AG08396 (cell line): ENCODE measurements at regions not wholly inside any gene's neighbourhood (a gene's known extent, or its start where the extent isn't known, plus 50 kb on each side); places are given as distances from the start of the nearest gene placed in this dataset.
A peak's percentile ranks its signal among the peaks of the same experiment; 100 is the strongest.
"Not testable (repeated sequence)": the region's sequence is repeated elsewhere in the genome, so short reads cannot be mapped to it uniquely, and the experiment has no call there.

Source experiments
- DNase-seq: peaks from one replicate; pipeline ENCODE4 v3.0.0; 2012; ENCODE audit warnings: low spot score, mixed read lengths

DNA sequence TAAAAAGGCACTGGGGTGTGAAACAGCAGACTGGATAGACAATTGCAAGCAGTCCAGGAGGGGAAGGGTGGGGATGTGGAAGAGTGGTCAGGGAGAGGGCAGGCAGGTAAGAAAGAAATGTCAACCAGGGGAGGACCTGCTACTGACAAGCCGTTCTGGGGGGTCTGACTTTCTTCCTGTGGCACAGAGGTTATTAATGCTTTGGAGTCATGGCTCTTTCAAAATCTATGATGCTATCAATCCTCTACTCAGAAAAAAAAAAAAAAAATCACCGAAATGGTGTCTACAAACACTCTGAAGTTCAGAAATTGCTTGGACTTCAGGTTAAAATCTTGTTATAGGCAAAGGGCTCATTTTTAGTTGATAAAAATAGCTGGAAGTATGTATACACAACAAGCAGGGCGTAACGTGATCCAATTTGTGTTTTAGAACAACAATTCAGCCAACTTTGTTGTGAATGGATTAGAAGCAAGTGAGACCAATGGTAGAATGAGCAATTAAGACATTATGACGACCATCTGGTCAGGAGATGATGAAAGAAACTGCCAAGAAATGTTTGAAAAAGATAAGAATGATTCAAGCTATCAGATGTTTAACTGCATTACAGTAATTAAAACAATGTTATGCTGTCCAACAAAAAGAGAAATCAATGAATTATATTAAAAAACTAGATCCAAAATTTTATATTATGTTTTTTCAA, 255.2 kb downstream of the DEPDC1B start:
- no peak for DNase-seq

DNA sequence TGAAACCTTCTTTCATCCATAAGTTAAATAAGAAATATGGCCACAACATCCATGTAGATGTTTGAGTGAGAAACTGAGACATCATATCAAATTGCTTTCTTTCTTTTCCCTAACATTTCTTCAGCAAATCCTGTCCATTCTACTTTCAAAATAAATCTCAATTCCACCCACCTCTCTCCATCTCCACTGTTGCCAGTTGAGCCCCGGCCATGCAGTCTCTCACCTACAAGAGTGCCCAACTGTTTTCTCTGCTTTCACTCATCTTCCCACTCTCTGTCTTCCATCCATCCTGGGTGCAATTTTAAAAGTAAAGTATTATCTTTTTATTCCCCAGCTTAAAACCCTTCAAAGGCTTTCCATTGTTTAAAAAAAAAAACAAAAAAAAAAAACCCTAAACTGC, 260.4 kb downstream of the DEPDC1B start:
- no peak for DNase-seq

DNA sequence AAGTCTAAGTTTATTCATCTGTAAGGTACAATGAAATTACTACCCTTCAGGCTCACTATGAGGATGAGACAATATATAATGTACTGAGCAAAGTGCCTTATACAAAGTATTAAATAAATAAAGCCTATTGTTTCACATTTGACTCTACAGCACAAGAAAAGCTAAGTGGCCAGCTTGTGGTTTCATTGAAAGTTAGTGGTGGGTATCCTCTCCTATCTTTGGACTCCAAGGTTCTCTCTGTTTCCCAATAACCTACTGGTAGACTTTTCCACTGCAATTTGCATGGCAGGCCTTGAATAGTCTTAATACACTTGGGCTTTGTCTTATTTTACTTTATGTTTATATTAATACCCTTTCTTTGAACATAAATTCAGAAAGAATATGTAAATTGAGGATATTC, 262.7 kb downstream of the DEPDC1B start:
- no peak for DNase-seq

DNA sequence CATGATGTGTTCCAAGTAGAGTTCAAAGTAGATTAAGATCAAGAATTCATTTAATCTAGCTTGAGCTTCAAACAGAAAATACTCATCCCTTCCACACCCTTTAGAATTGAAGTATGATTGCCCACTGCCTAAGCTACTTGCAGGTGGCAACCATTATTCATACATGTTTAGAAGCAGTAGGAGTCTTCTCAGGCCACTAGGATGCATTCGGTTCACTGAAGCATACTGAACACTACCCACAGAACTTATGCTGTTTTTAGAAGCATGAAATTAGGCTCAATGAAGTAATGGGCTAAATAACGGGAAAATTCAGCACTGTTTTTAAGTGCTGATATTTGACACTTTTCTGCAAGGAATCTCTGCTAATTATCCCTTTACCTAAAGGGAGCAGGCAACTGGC, 263.4 kb downstream of the DEPDC1B start:
- no peak for DNase-seq

DNA sequence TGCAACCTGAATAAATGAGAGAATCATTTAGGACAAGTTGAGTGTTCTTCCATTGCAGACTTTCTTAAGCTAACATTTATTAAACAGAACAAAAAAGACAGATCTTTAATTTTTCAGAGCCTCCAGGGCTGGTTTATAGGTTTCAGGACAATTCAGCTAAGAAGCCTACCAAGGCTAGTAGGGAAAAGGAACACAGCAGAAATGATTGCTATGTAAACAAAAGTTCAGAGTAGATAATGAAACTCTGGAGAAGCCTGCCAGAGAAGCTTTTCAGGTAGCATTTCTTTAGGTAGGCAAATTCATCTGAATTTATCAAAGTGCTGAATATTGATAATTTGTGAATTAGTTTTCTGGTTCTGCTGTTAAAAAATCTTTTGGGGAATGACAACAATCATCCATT, 264.2 kb downstream of the DEPDC1B start:
- DNase-seq, result no peak

DNA sequence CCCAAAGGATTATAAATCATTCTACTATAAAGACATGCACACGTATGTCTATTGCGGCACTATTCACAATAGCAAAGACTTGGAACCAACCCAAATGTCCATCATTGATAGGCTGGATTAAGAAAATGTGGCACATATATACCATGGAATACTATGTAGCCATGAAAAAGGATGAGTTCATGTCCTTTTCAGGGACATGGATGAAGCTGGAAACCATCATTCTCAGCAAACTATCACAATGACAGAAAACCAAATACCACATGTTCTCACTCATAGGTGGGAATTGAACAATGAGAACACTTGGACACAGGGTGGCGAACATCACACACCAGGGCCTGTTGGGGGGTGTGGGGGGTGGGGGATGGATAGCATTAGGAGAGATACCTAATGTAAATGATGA, 273.8 kb downstream of the DEPDC1B start:
- not testable (repeated sequence) for DNase-seq

DNA sequence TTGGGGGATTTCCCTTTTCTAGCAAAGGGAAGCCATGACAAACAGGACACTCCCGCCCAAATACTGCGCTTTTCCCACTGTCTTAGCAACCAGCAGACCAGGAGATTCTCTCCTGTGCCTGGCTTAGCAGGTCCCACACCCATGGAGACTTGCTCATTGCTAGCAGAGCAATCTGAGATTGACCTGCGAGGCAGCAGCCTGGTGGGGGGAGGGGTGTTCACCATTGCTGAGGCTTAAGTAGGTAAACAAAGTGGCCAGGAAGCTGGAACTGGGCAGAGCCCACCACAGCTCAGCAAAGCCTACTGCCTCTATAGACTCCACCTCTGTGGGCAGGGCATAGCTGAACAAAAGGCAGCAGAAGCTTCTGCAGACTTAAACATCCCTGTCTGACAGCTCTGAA, 279.2 kb downstream of the DEPDC1B start:
- DNase-seq, result not testable (repeated sequence)

DNA sequence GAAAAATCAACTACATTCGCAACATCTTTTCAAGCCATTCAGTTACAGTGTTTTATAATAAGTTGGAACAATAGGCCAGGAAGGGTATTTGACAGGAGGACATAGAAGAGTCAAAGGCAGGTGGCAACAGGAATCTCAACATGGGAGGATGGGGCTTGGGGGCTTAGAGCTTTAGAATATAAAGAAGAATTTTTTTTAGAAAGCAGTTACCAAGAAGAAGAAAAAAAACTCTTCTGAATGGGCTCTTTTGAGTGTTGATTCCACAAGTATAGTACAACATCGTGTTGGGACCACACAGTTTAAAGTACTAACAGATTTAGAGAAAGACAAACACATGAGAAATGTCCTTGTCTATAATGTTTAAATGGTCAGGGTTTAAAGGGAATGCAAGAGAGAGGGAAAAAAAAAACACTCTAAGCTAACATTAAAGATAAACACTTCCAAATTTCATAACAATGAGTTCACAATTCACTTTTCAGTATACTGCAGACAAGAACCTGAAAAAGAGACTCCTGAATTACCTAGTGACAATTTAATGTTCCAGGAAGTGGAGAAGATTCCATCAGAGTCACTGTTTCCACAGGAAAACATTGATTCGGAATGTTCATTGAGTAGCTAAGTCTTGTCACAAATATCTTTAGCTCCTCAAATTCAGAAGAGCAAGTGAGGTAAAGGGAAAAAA, 282.3 kb downstream of the DEPDC1B start:
- no peak for DNase-seq

DNA sequence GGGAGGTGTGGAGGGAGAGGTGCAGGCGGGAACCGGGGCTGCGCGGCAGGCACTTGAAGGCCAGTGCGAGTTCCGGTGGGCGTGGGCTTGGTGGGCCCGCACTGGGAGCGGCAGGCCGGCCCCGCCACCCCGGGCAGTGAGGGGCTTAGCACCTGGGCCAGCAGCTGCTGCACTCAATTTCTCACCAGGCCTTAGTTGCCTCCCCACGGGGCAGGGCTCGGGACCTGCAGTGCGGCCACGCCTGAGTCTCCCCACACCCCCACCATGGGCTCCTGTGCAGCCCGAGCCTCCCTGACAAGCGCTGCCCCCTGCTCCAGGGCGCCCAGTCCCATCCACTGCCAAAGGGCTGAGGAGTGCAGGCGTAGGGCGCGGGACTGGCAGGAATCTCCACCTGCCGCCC, 284.5 kb downstream of the DEPDC1B start:
- no peak for DNase-seq

DNA sequence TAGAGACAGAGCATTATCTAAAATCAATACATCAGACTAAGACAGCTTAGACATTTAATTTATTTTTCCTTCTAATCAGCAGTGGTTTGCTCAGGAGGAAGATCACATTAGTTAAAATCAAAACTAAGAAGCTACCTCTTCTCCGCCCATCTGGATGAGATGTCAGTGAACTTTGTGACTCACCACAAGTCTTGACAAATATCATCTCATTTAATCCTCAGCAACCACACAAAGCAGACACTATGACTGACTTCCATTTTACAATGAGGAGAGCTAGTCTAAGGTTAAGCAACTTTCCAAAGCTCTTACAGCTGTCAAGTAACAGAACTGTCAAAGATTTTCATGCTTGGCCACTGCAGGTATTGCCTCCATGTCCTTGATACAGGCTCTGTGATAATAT, 289.5 kb downstream of the DEPDC1B start:
- no peak for DNase-seq

DNA sequence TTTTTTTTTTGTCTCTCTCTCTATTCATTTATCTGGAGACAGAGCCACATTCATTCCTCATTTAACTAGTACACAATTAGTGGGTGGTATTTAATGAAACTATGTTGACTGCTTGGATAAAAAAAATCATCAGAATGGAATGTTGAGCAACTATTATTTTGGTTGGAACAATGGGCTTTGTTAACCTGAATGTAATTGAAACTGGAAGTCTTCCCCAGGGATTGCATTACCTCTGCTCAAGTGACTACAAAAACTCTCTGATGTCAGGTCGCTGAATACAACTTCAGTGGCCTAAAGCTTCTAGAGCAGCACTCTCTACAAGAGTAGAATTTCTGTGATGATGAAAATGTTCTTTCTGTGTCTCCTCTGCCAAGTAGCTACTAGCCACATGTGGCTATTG, 295.8 kb downstream of the DEPDC1B start:
- no peak for DNase-seq

DNA sequence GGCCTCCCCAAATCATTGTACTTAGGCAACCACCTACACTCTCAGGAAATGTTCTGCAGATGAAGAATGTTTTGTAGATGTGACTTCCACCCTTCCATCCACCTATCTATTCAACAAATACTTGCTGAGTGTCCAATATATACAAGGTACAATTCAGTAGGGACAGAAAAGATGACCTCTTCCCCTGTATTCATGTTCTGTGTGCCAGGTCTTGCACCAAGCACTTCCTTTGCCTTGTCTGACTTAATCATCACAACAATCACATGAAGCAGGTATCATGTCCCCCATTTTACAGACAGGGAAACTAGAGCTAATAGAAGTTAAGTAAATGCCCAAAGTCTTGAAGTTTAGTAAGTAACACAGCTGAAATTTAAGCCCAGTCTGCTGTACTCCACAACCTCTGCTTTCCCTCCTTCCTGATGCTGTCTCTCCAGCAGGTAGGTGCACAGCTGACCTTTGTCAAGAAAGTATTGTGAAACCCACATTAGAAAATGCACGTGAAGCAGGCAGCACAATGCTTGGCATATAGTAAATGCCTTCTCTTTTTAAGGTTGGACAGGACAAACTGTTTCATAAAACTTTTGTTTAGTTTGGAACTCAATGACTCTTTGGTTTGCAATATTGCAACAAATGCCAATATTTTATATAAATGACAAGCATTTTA, 296.5 kb downstream of the DEPDC1B start:
- DNase-seq, result no peak

DNA sequence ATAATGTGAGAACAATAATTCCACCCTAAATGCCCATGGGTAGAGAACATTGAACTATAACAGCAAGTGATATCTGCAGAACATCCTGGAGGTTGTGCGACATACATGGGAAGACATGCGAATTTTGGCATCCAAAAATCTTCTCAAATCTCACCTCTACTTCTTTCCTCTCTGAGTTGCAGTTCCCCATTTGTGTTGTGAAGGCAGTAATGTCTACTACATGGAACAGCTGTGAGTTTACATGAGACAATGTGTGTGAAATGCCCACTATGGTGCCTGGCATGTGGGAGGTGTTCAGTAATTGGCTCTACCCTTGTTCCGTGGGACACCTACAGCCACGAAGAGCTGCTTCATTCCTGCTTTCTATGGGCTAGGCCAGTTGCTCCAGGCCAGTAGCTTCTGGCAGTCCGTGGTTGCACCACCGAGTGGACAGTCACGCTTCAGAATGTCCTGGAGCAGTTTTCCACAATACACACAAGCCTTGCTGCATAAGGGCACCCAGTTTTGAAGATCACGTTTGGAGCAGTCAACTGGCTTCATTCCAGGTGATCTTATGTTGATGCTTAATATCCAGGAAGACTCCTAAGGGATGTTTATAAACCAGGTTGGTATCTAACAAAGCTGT, 297.7 kb downstream of the DEPDC1B start:
- no peak for DNase-seq

DNA sequence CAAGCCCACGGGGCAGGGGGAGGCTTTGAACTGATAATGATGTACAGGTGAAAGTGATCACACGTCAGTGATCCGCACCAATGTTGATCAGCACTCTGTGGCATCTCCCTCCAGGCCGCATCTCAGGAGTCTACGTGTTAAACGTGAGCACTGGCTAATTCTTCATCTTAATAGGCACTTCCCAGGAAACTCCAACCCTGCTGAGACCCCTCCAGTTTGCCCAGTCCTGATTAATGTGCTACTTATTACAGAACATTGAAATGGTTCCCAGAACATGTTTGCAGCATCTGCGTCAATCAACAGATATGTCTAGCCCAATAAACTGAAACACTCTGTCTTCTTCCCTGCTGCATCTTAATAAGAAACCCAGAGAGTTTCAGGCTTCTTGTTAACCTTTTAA, 298.4 kb downstream of the DEPDC1B start:
- DNase-seq, result no peak

DNA sequence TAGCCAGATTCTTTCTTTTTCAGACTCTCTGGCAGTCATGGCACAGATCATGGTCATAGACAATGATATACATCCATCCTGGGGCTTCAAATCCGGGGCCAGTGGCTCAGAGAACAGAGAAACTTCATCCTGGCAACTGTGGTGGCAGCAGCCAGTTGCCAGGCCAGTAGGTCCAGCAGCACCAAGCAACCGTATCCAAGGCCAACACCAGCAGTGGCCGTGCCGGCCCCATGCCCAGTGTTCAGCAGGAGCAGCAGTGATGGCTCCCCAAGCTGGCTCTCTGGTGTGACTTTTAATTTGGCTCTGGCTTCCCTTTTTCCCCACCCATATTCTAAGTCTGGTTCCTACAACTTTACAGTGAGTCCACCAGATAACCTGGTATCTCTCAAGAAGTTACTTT, 300.5 kb downstream of the DEPDC1B start:
- DNase-seq, result no peak

DNA sequence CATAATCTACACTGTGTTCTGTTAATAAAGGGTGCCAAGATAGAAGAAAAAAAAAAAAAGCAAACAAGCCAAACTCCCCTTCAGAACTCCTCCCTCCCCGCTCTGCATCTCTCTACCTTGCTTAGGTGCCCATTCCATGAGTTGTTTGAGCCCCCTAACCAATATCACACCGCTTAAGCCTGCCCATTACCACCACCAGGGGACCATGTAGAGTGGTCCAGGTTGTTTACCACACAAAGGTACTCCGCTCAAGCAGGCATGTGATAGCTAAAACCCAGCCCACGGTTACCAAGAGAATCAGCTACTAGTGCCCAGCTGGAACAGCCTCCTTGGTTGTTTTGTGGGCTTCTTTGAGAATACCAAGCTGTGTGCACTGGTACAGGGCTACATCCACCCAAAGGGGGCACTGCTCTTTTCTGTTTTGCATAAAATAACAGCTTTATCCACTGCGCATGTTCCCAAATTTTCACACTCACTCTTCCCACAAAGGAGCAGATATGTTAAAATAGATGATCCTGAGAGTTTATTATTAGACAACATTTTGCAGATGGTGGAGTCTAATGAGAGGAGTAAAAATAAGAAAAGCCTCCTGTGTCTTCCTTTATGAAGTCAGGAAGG, 304.1 kb downstream of the DEPDC1B start:
- DNase-seq, result no peak

DNA sequence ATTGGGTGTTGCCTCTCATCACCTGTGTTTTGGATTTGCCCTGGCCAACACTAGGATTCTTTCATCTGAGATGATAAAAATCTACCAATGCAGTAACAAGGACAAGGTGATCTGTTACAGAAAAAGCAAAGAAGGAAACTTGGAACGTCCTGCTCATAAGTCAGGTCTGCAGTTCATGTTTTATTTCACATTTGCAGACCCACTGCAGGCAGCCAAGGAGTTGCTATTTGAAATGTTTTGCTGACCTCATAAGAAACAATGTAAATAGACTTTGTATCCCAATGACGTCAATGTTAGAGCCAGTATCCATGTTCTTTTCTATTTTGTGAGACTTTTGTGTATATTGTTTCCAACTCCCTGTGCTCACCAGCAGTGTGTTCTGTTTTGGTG, 312.9 kb downstream of the DEPDC1B start:
- no peak for DNase-seq

DNA sequence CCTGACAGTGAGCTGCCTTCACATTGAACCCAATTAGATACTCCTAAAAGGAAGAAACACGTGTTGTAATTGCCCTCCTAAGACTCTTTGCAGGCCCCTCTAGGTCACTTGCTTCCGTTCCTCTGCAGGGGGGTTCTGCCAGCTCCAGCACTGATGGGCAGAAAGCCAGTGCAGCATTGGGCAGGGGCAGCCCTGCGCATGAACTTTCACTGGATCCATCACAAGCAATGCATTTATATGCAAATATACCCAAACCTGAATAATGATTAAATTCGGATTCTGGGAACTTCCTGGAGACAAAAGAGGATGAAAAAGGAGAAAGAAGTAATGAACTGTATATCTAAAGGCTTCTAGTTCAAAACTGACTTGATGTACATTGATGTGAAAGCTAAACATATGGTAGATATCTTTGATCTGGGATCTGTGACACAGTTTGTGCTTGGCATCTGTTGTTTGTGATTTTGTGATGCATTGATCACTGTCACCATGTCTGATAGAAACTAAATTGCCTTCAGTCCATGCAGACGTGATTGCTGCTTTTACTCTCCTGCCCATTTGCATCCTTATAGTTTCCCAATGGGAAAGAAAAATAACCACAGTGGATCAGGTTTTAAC, 313.4 kb downstream of the DEPDC1B start:
- DNase-seq, result no peak

DNA sequence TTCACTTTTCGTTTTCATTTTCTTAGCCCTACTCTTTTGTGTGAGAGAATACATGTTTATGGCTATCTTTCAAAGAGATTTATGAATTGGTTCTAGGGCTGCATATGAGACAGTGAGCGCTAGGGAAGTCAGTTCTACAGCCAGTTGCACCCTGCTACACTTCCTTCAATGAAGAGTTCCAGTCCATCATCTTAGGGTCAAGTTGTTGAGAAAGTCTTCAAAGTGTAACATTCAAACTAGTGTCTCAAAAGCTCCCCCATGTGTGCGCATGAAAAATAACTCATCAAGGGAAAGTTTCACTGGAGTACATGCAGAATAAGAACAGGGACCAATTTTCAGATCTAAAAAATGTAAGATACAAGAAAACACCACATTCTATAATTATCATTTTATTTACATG, 317.2 kb downstream of the DEPDC1B start:
- peak; percentile 7 for DNase-seq

DNA sequence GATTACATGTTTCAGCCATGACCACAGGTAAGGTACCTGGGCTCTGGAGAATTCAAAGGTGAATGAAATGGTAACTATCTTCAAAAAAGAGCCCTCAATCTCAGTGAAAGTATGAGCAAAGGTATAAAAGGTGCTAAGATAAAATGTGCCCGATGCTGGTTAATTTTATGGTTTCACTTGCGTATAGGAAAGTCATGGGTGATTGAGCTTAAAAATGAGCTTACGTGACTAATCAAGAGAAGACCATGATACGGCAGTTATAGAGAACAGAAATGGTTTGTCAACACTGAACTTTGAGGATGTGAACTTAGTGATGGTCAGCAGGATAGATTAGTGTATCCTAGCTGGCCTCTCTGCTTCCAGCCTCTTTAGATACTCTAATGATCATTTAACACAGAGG, 320.1 kb downstream of the DEPDC1B start:
- DNase-seq, result no peak

DNA sequence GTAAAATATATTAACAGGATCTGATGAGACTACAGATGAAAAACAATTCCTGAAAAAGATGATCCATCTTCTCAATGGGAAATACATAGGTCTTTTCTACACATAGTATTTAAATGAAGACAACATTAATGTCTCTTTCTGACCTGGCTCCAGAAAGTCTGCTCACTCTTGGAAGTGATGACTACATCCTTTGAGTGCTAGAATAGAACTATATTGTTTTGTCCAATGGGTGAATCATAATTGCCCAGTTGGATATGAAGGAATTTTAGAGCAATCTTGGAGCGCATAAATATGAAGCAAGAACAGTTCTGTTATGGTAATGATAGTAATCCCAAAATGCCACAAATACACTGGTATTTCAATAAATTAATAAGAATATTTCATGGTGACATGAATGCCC, 322.1 kb downstream of the DEPDC1B start:
- no peak for DNase-seq

DNA sequence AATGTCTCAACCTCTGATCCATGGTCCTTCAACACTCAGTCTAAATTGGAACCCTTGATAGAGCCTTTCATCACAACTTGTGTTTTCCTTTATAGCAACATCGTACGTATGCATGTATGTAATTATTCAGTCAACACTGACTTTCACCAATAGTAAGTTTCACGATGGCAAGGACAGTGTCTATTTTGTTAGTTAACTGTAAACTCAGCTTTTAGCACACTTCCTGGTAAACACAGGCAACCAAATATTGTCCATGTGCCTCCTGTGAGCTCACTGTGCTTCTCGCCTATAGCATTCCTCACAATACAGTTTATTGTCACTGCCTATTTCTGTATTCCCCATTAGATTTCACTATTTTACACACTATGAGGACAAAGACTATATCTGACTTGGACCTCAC, 323.1 kb downstream of the DEPDC1B start:
- DNase-seq, result no peak
